Osteocyte (in vitro differentiated cells): ENCODE measurements at regions not wholly inside any gene's neighbourhood (a gene's known extent, or its start where the extent isn't known, plus 50 kb on each side); places are given as distances from the start of the nearest gene placed in this dataset.

Experiments
- DNase-seq: peaks from one replicate; pipeline ENCODE4 v3.0.0; 2021; ENCODE audit warnings: mixed read lengths; ENCODE audit not compliant: unreplicated experiment; ENCODE audit errors: extremely low spot score
- H3K27ac Mint-ChIP-seq: one replicate; pipeline ENCODE4 v1.8.0; 2021; ENCODE audit warnings: mild to moderate bottlenecking, mixed read lengths; ENCODE audit not compliant: unreplicated experiment
- H3K27me3 Mint-ChIP-seq: one replicate; pipeline ENCODE4 v1.8.0; 2021; ENCODE audit warnings: mixed read lengths; ENCODE audit not compliant: unreplicated experiment
- H3K36me3 Mint-ChIP-seq: one replicate; pipeline ENCODE4 v1.8.0; 2021; ENCODE audit warnings: mixed read lengths; ENCODE audit not compliant: unreplicated experiment
- H3K4me1 Mint-ChIP-seq: one replicate; pipeline ENCODE4 v1.8.0; 2021; ENCODE audit warnings: mixed read lengths; ENCODE audit not compliant: unreplicated experiment
- H3K4me3 Mint-ChIP-seq: one replicate; pipeline ENCODE4 v1.8.0; 2021; ENCODE audit warnings: mild to moderate bottlenecking, moderate library complexity, mixed read lengths; ENCODE audit not compliant: unreplicated experiment
- H3K9me3 Mint-ChIP-seq: one replicate; pipeline ENCODE4 v1.8.0; 2021; ENCODE audit warnings: mixed read lengths; ENCODE audit not compliant: unreplicated experiment
- TF ChIP-seq, protein P1 (sequence below): fragments of 200-600 bp; sonication (generic); IDR thresholded peaks from 2 replicates; pipeline ENCODE4 v1.5.0; 2021; ENCODE audit warnings: antibody characterized with exemption, mild to moderate bottlenecking, moderate library complexity

GRCh38 chr4:36921476-36922216 is 322.9 kb upstream of the NWD2 start:
- Mint-ChIP-seq H3K36me3 (no peaks in the 10 kb centered on the region), H3K4me1 (no peaks in the 10 kb centered on the region), H3K27ac (no peak overlapping the region), H3K27me3 (no peaks in the 10 kb centered on the region), H3K9me3 (no peaks in the 10 kb centered on the region), H3K4me3 (no peak overlapping the region)
- TF ChIP-seq, protein P1, sequence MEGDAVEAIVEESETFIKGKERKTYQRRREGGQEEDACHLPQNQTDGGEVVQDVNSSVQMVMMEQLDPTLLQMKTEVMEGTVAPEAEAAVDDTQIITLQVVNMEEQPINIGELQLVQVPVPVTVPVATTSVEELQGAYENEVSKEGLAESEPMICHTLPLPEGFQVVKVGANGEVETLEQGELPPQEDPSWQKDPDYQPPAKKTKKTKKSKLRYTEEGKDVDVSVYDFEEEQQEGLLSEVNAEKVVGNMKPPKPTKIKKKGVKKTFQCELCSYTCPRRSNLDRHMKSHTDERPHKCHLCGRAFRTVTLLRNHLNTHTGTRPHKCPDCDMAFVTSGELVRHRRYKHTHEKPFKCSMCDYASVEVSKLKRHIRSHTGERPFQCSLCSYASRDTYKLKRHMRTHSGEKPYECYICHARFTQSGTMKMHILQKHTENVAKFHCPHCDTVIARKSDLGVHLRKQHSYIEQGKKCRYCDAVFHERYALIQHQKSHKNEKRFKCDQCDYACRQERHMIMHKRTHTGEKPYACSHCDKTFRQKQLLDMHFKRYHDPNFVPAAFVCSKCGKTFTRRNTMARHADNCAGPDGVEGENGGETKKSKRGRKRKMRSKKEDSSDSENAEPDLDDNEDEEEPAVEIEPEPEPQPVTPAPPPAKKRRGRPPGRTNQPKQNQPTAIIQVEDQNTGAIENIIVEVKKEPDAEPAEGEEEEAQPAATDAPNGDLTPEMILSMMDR, result no peak
- no peak for DNase-seq

DNA sequence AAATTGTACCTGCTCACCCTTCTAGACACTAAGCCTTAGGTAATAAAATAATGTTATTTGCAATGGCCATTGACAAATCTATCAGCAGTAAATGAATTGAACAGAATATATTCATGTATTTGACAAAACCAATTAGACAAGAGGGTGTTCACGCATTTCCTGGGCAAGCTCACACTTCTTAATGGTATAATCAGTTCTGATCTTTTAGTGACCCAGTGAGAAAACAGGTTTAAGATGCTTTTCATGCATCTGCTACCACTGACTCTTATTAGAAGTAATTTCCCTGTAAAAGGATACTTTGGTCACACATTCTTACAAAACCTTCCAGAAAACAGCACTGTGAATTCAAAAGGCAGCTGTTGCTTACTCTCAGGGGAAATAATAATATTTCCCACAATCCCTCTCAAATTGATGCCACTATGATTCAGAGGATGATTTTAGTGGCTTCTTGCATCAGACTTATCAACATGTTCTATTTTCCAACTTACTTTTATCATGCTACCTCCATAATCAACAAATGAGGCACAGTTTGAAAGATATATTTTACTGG is 313.9 kb upstream of the NWD2 start:
- H3K4me1 Mint-ChIP-seq, result no peaks in the 10 kb centered on the region
- H3K27ac Mint-ChIP-seq, result no peak overlapping the region
- H3K27me3 Mint-ChIP-seq, result peaks cover 3% of the 10 kb centered on the region
- H3K9me3 Mint-ChIP-seq, result peaks cover 8% of the 10 kb centered on the region
- TF ChIP-seq, protein P1, result no peak
- no peak for DNase-seq
- no peak overlapping the region for H3K4me3 Mint-ChIP-seq
- H3K36me3 Mint-ChIP-seq, result no peaks in the 10 kb centered on the region

DNA sequence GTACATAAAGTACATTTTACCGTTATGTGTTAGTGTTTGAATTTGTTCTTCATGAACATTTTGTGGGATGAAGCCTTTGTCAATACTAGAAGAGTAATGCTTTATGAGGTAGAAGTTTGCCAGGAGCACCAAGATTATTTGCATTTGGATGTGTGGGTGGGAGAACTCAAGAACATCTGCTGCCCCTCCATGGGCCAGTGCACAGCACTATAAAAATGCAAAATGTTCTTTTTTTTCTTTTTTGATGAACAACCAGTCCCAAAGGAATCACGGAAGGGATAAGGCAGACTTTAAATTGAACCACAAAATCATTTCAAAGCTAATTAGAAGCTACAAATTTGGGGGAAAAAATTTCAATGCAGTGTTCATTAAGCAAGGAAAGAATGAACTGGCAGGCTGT is 300.3 kb upstream of the NWD2 start:
- Mint-ChIP-seq H3K27me3 (no peaks in the 10 kb centered on the region), H3K9me3 (no peaks in the 10 kb centered on the region), H3K4me3 (no peak overlapping the region), H3K36me3 (no peaks in the 10 kb centered on the region), H3K4me1 (no peaks in the 10 kb centered on the region), H3K27ac (no peak overlapping the region)
- DNase-seq, result no peak
- TF ChIP-seq, protein P1, result no peak

- DNase-seq, result no peak
- no peak overlapping the region for H3K4me3 Mint-ChIP-seq
- TF ChIP-seq, protein P1, result no peak
- no peaks in the 10 kb centered on the region for H3K36me3 Mint-ChIP-seq
- H3K27ac Mint-ChIP-seq, result no peak overlapping the region
- no peaks in the 10 kb centered on the region for H3K4me1 Mint-ChIP-seq
- no peaks in the 10 kb centered on the region for H3K27me3 Mint-ChIP-seq
- H3K9me3 Mint-ChIP-seq, result no peaks in the 10 kb centered on the region
These were observed 283.1 kb upstream of the NWD2 start for GRCh38 chr4:36961420-36961819.

DNA sequence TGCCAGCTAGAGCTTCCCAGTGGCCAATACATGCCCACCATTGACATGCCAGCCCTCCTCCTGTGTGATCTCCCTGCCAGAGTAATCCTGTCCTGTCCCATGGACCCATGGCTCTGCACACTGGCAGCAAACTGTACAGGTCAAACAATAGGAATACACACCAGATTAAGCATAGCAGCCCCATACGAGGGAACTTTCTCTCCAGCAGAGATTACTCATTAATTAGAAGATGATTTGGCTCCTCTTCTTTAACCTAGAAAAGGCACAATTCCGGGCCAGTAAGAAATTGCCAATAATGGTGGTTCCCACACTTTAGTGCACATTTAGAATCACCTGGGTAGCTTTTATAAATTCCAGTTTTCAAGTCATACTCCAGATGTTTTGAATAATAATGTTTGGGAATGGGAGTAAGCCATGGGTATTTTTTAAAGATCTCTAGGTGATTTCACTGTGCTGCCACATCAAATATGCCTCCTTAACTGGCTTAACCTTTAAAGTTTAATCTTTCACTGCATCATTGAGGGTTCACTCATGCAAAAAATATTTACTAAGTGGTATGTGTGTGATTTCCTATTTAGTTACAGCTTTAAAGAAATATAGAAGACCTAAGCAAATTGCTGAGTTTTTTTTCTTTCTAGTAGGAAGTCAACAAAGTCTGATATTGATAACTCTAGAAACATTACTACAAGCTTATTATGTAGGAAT is 277.6 kb upstream of the NWD2 start:
- DNase-seq, result no peak
- H3K9me3 Mint-ChIP-seq, result peaks cover 3% of the 10 kb centered on the region
- no peaks in the 10 kb centered on the region for H3K4me1 Mint-ChIP-seq
- no peaks in the 10 kb centered on the region for H3K27me3 Mint-ChIP-seq
- no peak overlapping the region for H3K4me3 Mint-ChIP-seq
- no peaks in the 10 kb centered on the region for H3K36me3 Mint-ChIP-seq
- H3K27ac Mint-ChIP-seq, result no peak overlapping the region
- TF ChIP-seq, protein P1, result no peak
